ENCODE measurements at regions not wholly inside any gene's neighbourhood (a gene's known extent, or its start where the extent isn't known, plus 50 kb on each side); places are given as distances from the start of the nearest gene placed in this dataset.

DNA sequence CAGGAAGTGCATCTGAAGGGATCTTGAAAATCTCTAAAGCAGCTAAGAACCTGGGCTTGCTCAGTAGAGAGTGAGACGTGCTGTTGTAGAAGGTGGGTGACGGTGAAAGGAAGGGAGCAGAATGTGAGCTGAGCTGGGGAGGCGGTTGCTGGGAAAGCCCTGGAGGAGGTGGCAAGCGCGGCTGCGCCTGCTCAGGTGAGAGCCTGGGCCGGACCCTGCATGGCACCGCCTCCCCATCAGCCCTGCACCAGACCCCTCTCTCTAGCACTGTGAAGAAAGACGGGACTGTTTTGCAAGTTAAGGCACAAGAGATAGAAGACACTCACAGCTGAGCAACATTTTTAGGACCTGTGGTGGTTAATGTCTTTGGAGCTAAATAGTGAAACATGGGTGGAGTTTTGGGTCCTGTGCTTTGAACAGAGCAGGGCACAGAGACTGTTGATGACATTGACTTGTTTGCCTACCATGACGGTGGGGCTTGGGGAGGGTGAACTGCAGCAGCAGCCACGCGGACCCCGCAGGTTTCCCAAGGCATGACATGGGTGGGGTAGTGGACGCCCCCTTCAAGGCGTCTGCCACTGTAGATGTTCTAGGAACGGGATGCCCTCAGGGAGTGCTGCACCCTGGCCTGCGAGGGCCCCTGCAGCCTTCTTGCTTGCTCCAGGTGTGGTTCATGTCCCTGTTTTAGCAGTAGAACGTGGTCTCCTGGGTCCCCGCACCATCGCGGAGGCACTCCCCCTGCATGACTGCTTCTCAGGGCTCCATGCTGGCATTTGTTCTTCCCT lies 245.3 kb downstream of the TSN start:
- Histone ChIP-seq H3K27ac (replicated peaks; ENCODE audit: low read length) (no peak overlapping the region), H3K36me3 (replicated peaks in 1 of 2; ENCODE audit: control insufficient read depth in 2 of 2, insufficient read depth in 2 of 2, low read length in 2 of 2) (no peaks in the 10 kb centered on the region)
- WGBS, 2 donors (ENCODE audit: extremely low coverage in 2 of 2, insufficient read length in 2 of 2, insufficient replicate concordance in 1 of 2): no CpG with 5 or more reads among the region's 21 CpGs

DNA sequence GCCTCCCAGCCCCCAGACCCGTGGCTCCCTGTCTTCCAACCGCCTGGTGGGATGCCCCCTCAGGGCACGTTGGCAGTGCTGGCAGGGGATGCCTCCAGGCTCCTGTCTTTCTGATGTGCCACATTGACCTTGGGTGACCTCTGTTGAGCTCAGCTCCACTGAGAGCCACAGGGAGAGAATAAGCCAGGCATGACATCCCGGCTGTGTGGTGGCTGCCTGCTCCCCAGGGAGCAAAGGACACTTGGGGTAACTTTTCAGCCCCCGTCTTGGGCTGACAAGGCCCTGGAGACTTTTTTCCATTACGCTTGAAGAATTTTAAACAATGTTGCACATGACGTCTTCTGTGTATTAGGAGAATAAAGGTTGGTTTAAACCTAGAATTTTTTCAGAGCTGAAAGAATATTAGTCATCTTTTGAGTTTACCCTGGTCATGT lies 246.0 kb downstream of the TSN start:
- Histone ChIP-seq H4K8ac (ENCODE audit: low read depth, low read length) (no peak overlapping the region), H3K18ac (ENCODE audit: low read length) (peak overlapping the region; percentile 22), H3K9ac (ENCODE audit: low read depth, low read length, poor library complexity) (no peak overlapping the region), H3K4ac (ENCODE audit: low read length) (no peak overlapping the region), H2BK5ac (ENCODE audit: low read length) (no peak overlapping the region), H3K79me1 (ENCODE audit: low read depth, low read length) (no peaks in the 10 kb centered on the region), H2BK12ac (ENCODE audit: low read length) (no peak overlapping the region), H4K91ac (ENCODE audit: low read depth, low read length, poor library complexity) (no peak overlapping the region), H3K4me2 (ENCODE audit: insufficient read depth, low read length, poor library complexity, severe bottlenecking) (no peak overlapping the region), H3K23ac (ENCODE audit: low read depth, low read length, poor library complexity) (no peak overlapping the region), H3K27me3 (ENCODE audit: control insufficient read depth in 3 of 3, insufficient read depth in 3 of 3, low read depth in 1 of 3, low read length in 3 of 3) (no peaks in the 10 kb centered on the region), H3K27ac (replicated peaks; ENCODE audit: low read length) (no peak overlapping the region), H2BK15ac (ENCODE audit: low read length) (no peak overlapping the region), H3K36me3 (replicated peaks in 1 of 2; ENCODE audit: control insufficient read depth in 2 of 2, insufficient read depth in 2 of 2, low read length in 2 of 2) (no peaks in the 10 kb centered on the region), H3K14ac (ENCODE audit: low read length) (no peak overlapping the region), H3K4me3 (ENCODE audit: low read length in 2 of 2) (no peak overlapping the region), H3K9me3 (replicated peaks in 1 of 2; ENCODE audit: control insufficient read depth in 2 of 2, insufficient read depth in 1 of 2, low read depth in 1 of 2, low read length in 2 of 2) (no peaks in the 10 kb centered on the region), H2AFZ (ENCODE audit: low read length) (no peak overlapping the region), H2AK5ac (ENCODE audit: low read depth, low read length) (peak overlapping the region; percentile 47), H2BK120ac (ENCODE audit: low read depth, low read length) (no peak overlapping the region), H3K4me1 (ENCODE audit: control insufficient read depth in 2 of 2, insufficient read depth in 1 of 2, low read depth in 1 of 2, low read length in 2 of 2) (no peaks in the 10 kb centered on the region)
- DNase-seq (ENCODE audit: low spot score): no peak
- no CpG with 5 or more reads among the region's 7 CpGs for WGBS, 2 donors (ENCODE audit: extremely low coverage in 2 of 2, insufficient read length in 2 of 2, insufficient replicate concordance in 1 of 2)

More for the DNA sequence above, 245.3 kb downstream of the TSN start:
- H4K8ac ChIP-seq (ENCODE audit: low read depth, low read length): no peak overlapping the region
- H3K4me2 ChIP-seq (ENCODE audit: insufficient read depth, low read length, poor library complexity, severe bottlenecking): no peak overlapping the region
- no peak overlapping the region for H2BK15ac ChIP-seq (ENCODE audit: low read length)
- H2BK5ac ChIP-seq (ENCODE audit: low read length): no peak overlapping the region
- no peak overlapping the region for H3K4ac ChIP-seq (ENCODE audit: low read length)
- H2BK120ac ChIP-seq (ENCODE audit: low read depth, low read length): no peak overlapping the region
- no peaks in the 10 kb centered on the region for H3K27me3 ChIP-seq (ENCODE audit: control insufficient read depth in 3 of 3, insufficient read depth in 3 of 3, low read depth in 1 of 3, low read length in 3 of 3)
- H3K4me3 ChIP-seq (ENCODE audit: low read length in 2 of 2): no peak overlapping the region
- H3K9ac ChIP-seq (ENCODE audit: low read depth, low read length, poor library complexity): no peak overlapping the region
- peak overlapping the region; percentile 40 for H3K23ac ChIP-seq (ENCODE audit: low read depth, low read length, poor library complexity)
- H2BK12ac ChIP-seq (ENCODE audit: low read length): no peak overlapping the region
- no peaks in the 10 kb centered on the region for H3K4me1 ChIP-seq (ENCODE audit: control insufficient read depth in 2 of 2, insufficient read depth in 1 of 2, low read depth in 1 of 2, low read length in 2 of 2)
- no peak for DNase-seq (ENCODE audit: low spot score)
- H2AFZ ChIP-seq (ENCODE audit: low read length): no peak overlapping the region
- H4K91ac ChIP-seq (ENCODE audit: low read depth, low read length, poor library complexity): no peak overlapping the region
- peak overlapping the region; percentile 54 for H3K18ac ChIP-seq (ENCODE audit: low read length)
- peak overlapping the region; percentile 39 for H2AK5ac ChIP-seq (ENCODE audit: low read depth, low read length)
- no peaks in the 10 kb centered on the region for H3K79me1 ChIP-seq (ENCODE audit: low read depth, low read length)
- H3K9me3 ChIP-seq (replicated peaks in 1 of 2; ENCODE audit: control insufficient read depth in 2 of 2, insufficient read depth in 1 of 2, low read depth in 1 of 2, low read length in 2 of 2): peaks cover 0 to under 1% of the 10 kb centered on the region in 2 donors
- peak overlapping the region; percentile 22 for H3K14ac ChIP-seq (ENCODE audit: low read length)

DNA sequence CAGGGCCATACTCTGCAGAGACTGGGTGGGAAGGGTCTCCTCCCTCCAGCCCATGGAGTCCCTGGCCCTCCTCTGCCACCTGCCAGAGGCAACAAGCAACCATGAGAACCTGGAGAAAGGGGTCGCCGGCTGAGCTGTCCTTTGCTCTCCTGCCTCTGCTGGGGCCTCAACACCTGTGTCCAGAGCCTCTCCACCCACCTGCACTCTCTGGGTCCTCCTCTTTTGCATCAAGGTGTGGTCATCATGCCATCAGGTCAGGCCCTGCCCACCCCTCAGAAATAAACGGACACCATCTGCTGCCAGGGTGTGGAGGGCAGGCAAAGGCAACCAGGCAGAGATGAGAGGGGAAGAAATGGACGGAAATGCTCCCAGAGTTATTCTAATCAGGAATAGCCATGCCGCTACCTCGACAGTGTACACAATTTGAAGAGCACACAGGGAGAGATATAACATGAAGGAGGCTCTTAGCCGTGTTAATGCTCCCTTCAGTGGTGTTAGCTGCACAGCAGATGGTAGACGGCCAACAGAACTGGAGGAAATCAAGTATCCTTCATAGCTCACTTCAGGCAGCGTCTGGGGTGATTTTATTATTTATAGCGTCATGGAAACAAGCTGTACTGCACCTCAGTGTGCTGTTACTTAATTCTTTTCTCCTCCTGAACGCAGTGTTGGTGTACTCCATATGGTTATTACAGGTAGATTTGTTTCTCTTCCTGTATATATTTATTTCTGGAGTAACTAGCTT lies 247.9 kb downstream of the TSN start:
- WGBS, 2 donors (ENCODE audit: extremely low coverage in 2 of 2, insufficient read length in 2 of 2, insufficient replicate concordance in 1 of 2): no CpG with 5 or more reads among the region's 11 CpGs
- Histone ChIP-seq H3K9me3 (replicated peaks in 1 of 2; ENCODE audit: control insufficient read depth in 2 of 2, insufficient read depth in 1 of 2, low read depth in 1 of 2, low read length in 2 of 2) (no peaks in the 10 kb centered on the region), H3K23ac (ENCODE audit: low read depth, low read length, poor library complexity) (peak overlapping the region; percentile 10), H2AK5ac (ENCODE audit: low read depth, low read length) (no peak overlapping the region), H2BK15ac (ENCODE audit: low read length) (no peak overlapping the region), H2BK120ac (ENCODE audit: low read depth, low read length) (no peak overlapping the region), H2AFZ (ENCODE audit: low read length) (no peak overlapping the region), H3K27me3 (ENCODE audit: control insufficient read depth in 3 of 3, insufficient read depth in 3 of 3, low read depth in 1 of 3, low read length in 3 of 3) (no peaks in the 10 kb centered on the region), H2BK5ac (ENCODE audit: low read length) (no peak overlapping the region), H3K27ac (replicated peaks; ENCODE audit: low read length) (no peak overlapping the region), H3K4ac (ENCODE audit: low read length) (no peak overlapping the region), H4K8ac (ENCODE audit: low read depth, low read length) (no peak overlapping the region), H3K9ac (ENCODE audit: low read depth, low read length, poor library complexity) (no peak overlapping the region), H4K91ac (ENCODE audit: low read depth, low read length, poor library complexity) (peak overlapping the region; percentile 25), H3K14ac (ENCODE audit: low read length) (peak overlapping the region; percentile 50), H3K4me2 (ENCODE audit: insufficient read depth, low read length, poor library complexity, severe bottlenecking) (no peak overlapping the region), H3K36me3 (replicated peaks in 1 of 2; ENCODE audit: control insufficient read depth in 2 of 2, insufficient read depth in 2 of 2, low read length in 2 of 2) (no peaks in the 10 kb centered on the region), H3K4me3 (ENCODE audit: low read length in 2 of 2) (no peak overlapping the region), H3K18ac (ENCODE audit: low read length) (peak overlapping the region; percentile 42), H3K79me1 (ENCODE audit: low read depth, low read length) (no peaks in the 10 kb centered on the region), H3K4me1 (ENCODE audit: control insufficient read depth in 2 of 2, insufficient read depth in 1 of 2, low read depth in 1 of 2, low read length in 2 of 2) (peaks cover 0 to 7% of the 10 kb centered on the region in 2 donors), H2BK12ac (ENCODE audit: low read length) (no peak overlapping the region)
- DNase-seq (ENCODE audit: low spot score): no peak

DNA sequence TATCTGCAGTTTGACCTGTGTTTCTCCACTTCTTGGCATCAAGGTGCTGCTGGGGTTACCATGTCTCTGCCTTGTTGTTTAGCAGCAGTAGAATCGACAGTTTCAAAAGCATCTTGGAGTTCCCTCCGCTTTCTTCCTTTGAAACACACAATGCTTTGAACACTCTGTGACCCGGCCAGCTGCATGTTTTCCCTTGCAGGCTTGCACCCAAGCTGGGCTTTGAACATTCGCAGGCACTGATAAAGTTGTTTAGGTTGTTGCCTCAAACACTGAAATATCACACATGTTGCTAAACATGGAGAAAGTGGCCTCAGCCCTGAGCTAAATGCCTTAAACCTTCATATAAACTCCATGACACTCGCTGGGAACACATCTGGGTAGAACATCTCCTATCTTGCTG lies 251.7 kb downstream of the TSN start:
- no peak overlapping the region for H2BK5ac ChIP-seq (ENCODE audit: low read length)
- no peak overlapping the region for H2BK120ac ChIP-seq (ENCODE audit: low read depth, low read length)
- no peak for DNase-seq (ENCODE audit: low spot score)
- no peak overlapping the region for H3K9ac ChIP-seq (ENCODE audit: low read depth, low read length, poor library complexity)
- no peaks in the 10 kb centered on the region for H3K27me3 ChIP-seq (ENCODE audit: control insufficient read depth in 3 of 3, insufficient read depth in 3 of 3, low read depth in 1 of 3, low read length in 3 of 3)
- H3K4me3 ChIP-seq (ENCODE audit: low read length in 2 of 2): no peak overlapping the region
- no peaks in the 10 kb centered on the region for H3K36me3 ChIP-seq (replicated peaks in 1 of 2; ENCODE audit: control insufficient read depth in 2 of 2, insufficient read depth in 2 of 2, low read length in 2 of 2)
- no peak overlapping the region for H2BK12ac ChIP-seq (ENCODE audit: low read length)
- H2AFZ ChIP-seq (ENCODE audit: low read length): no peak overlapping the region
- no CpG with 5 or more reads among the region's 5 CpGs for WGBS, 2 donors (ENCODE audit: extremely low coverage in 2 of 2, insufficient read length in 2 of 2, insufficient replicate concordance in 1 of 2)
- H3K4ac ChIP-seq (ENCODE audit: low read length): no peak overlapping the region
- no peak overlapping the region for H3K27ac ChIP-seq (replicated peaks; ENCODE audit: low read length)
- no peak overlapping the region for H3K4me2 ChIP-seq (ENCODE audit: insufficient read depth, low read length, poor library complexity, severe bottlenecking)
- no peak overlapping the region for H3K14ac ChIP-seq (ENCODE audit: low read length)
- peaks cover 0 to 10% of the 10 kb centered on the region in 2 donors for H3K4me1 ChIP-seq (ENCODE audit: control insufficient read depth in 2 of 2, insufficient read depth in 1 of 2, low read depth in 1 of 2, low read length in 2 of 2)
- H3K23ac ChIP-seq (ENCODE audit: low read depth, low read length, poor library complexity): no peak overlapping the region
- H3K9me3 ChIP-seq (replicated peaks in 1 of 2; ENCODE audit: control insufficient read depth in 2 of 2, insufficient read depth in 1 of 2, low read depth in 1 of 2, low read length in 2 of 2): peaks cover 0 to 1% of the 10 kb centered on the region in 2 donors
- no peak overlapping the region for H4K8ac ChIP-seq (ENCODE audit: low read depth, low read length)
- no peaks in the 10 kb centered on the region for H3K79me1 ChIP-seq (ENCODE audit: low read depth, low read length)
- H4K91ac ChIP-seq (ENCODE audit: low read depth, low read length, poor library complexity): no peak overlapping the region
- H2AK5ac ChIP-seq (ENCODE audit: low read depth, low read length): no peak overlapping the region
- no peak overlapping the region for H3K18ac ChIP-seq (ENCODE audit: low read length)
- no peak overlapping the region for H2BK15ac ChIP-seq (ENCODE audit: low read length)

Measured in neuronal stem cell (in vitro differentiated cells).